Activated naive CD8-positive, alpha-beta T cell treated with anti-CD3 and anti-CD28 coated beads for 36 hours (primary cell): ENCODE measurements at regions not wholly inside any gene's neighbourhood (a gene's known extent, or its start where the extent isn't known, plus 50 kb on each side); places are given as distances from the start of the nearest gene placed in this dataset.

ENCODE experiments used
- DNase-seq: peaks from one replicate; pipeline ENCODE4 v3.0.0; 2021
- H3K27ac Mint-ChIP-seq: one replicate; pipeline ENCODE4 v1.8.0; 2022; ENCODE audit warnings: mild to moderate bottlenecking, moderate library complexity, mixed read lengths
- H3K27me3 Mint-ChIP-seq: one replicate; pipeline ENCODE4 v1.8.0; 2022; ENCODE audit warnings: mild to moderate bottlenecking, mixed read lengths
- H3K36me3 Mint-ChIP-seq: one replicate; pipeline ENCODE4 v1.8.0; 2021; ENCODE audit warnings: mild to moderate bottlenecking, mixed read lengths
- H3K4me1 Mint-ChIP-seq: one replicate; pipeline ENCODE4 v1.8.0; 2021; ENCODE audit warnings: mixed read lengths
- H3K4me3 Mint-ChIP-seq: one replicate; pipeline ENCODE4 v1.8.0; 2022; ENCODE audit warnings: mild to moderate bottlenecking, moderate library complexity, mixed read lengths
- H3K9me3 Mint-ChIP-seq: one replicate; pipeline ENCODE4 v1.8.0; 2022; ENCODE audit warnings: mixed read lengths

- Mint-ChIP-seq H3K27ac (no peak overlapping the region), H3K27me3 (no peaks in the 10 kb centered on the region), H3K4me1 (no peaks in the 10 kb centered on the region), H3K36me3 (peaks cover 2% of the 10 kb centered on the region), H3K9me3 (peaks cover 15% of the 10 kb centered on the region), H3K4me3 (no peak overlapping the region)
- DNase-seq: no peak
Measured at GRCh38 chr6:44685213-44685612, 297.7 kb downstream of the CDC5L start.

- Mint-ChIP-seq H3K27ac (no peak overlapping the region), H3K27me3 (no peaks in the 10 kb centered on the region), H3K4me1 (peaks cover 3% of the 10 kb centered on the region), H3K4me3 (no peak overlapping the region), H3K36me3 (no peaks in the 10 kb centered on the region), H3K9me3 (no peaks in the 10 kb centered on the region)
- no peak for DNase-seq
Measured at GRCh38 chr6:44696099-44696498, 308.6 kb downstream of the CDC5L start.

GRCh38 chr6:44696686-44697085 is 309.2 kb downstream of the CDC5L start:
- Mint-ChIP-seq H3K9me3 (no peaks in the 10 kb centered on the region), H3K27ac (no peak overlapping the region), H3K36me3 (no peaks in the 10 kb centered on the region), H3K4me1 (peaks cover 4% of the 10 kb centered on the region), H3K27me3 (no peaks in the 10 kb centered on the region), H3K4me3 (no peak overlapping the region)
- DNase-seq: no peak

GRCh38 chr6:44697327-44697726 is 309.8 kb downstream of the CDC5L start:
- no peak for DNase-seq
- Mint-ChIP-seq H3K4me3 (no peak overlapping the region), H3K27me3 (no peaks in the 10 kb centered on the region), H3K9me3 (no peaks in the 10 kb centered on the region), H3K4me1 (peaks cover 5% of the 10 kb centered on the region), H3K36me3 (no peaks in the 10 kb centered on the region), H3K27ac (no peak overlapping the region)

GRCh38 chr6:44698602-44699001 is 311.1 kb downstream of the CDC5L start:
- Mint-ChIP-seq H3K36me3 (no peaks in the 10 kb centered on the region), H3K27me3 (no peaks in the 10 kb centered on the region), H3K4me1 (peaks cover 6% of the 10 kb centered on the region), H3K4me3 (no peak overlapping the region), H3K27ac (no peak overlapping the region), H3K9me3 (no peaks in the 10 kb centered on the region)
- no peak for DNase-seq

- DNase-seq: no peak
- Mint-ChIP-seq H3K36me3 (no peaks in the 10 kb centered on the region), H3K27me3 (no peaks in the 10 kb centered on the region), H3K9me3 (no peaks in the 10 kb centered on the region), H3K4me3 (no peak overlapping the region), H3K4me1 (peaks cover 6% of the 10 kb centered on the region), H3K27ac (no peak overlapping the region)
Measured at GRCh38 chr6:44699082-44699481, 311.6 kb downstream of the CDC5L start.

GRCh38 chr6:44699851-44700250 is 312.3 kb downstream of the CDC5L start:
- H3K36me3 Mint-ChIP-seq: no peaks in the 10 kb centered on the region
- peaks cover 4% of the 10 kb centered on the region for H3K4me1 Mint-ChIP-seq
- no peak for DNase-seq
- H3K27ac Mint-ChIP-seq: no peak overlapping the region
- H3K4me3 Mint-ChIP-seq: no peak overlapping the region
- no peaks in the 10 kb centered on the region for H3K27me3 Mint-ChIP-seq
- no peaks in the 10 kb centered on the region for H3K9me3 Mint-ChIP-seq

- Mint-ChIP-seq H3K27me3 (no peaks in the 10 kb centered on the region), H3K36me3 (no peaks in the 10 kb centered on the region)
Measured at GRCh38 chr6:44700422-44700821, 312.9 kb downstream of the CDC5L start.

GRCh38 chr6:44701038-44701636 is 313.6 kb downstream of the CDC5L start:
- no peak for DNase-seq
- H3K4me3 Mint-ChIP-seq: no peak overlapping the region
- no peaks in the 10 kb centered on the region for H3K36me3 Mint-ChIP-seq
- H3K4me1 Mint-ChIP-seq: peaks cover 4% of the 10 kb centered on the region
- H3K27ac Mint-ChIP-seq: no peak overlapping the region
- no peaks in the 10 kb centered on the region for H3K9me3 Mint-ChIP-seq
- H3K27me3 Mint-ChIP-seq: no peaks in the 10 kb centered on the region

More at GRCh38 chr6:44700422-44700821, 312.9 kb downstream of the CDC5L start:
- H3K9me3 Mint-ChIP-seq: no peaks in the 10 kb centered on the region
- H3K4me3 Mint-ChIP-seq: no peak overlapping the region
- H3K27ac Mint-ChIP-seq: no peak overlapping the region
- H3K4me1 Mint-ChIP-seq: peaks cover 4% of the 10 kb centered on the region
- no peak for DNase-seq

- no peak for DNase-seq
- Mint-ChIP-seq H3K36me3 (no peaks in the 10 kb centered on the region), H3K4me3 (no peak overlapping the region), H3K27me3 (no peaks in the 10 kb centered on the region), H3K4me1 (peaks cover 4% of the 10 kb centered on the region), H3K27ac (no peak overlapping the region), H3K9me3 (no peaks in the 10 kb centered on the region)
Measured at GRCh38 chr6:44701637-44702101, 314.2 kb downstream of the CDC5L start.

GRCh38 chr6:44702292-44702691 is 314.8 kb downstream of the CDC5L start:
- H3K4me1 Mint-ChIP-seq: peaks cover 4% of the 10 kb centered on the region
- no peak for DNase-seq
- no peaks in the 10 kb centered on the region for H3K9me3 Mint-ChIP-seq
- H3K4me3 Mint-ChIP-seq: no peak overlapping the region
- H3K36me3 Mint-ChIP-seq: no peaks in the 10 kb centered on the region
- H3K27ac Mint-ChIP-seq: no peak overlapping the region
- H3K27me3 Mint-ChIP-seq: no peaks in the 10 kb centered on the region

- Mint-ChIP-seq H3K36me3 (peaks cover 6% of the 10 kb centered on the region), H3K4me3 (no peak overlapping the region), H3K4me1 (peaks cover 8% of the 10 kb centered on the region), H3K27me3 (no peaks in the 10 kb centered on the region), H3K27ac (peak overlapping the region; percentile 9), H3K9me3 (peaks cover 7% of the 10 kb centered on the region)
- DNase-seq: no peak
Measured at GRCh38 chr6:44704240-44705150, 317.0 kb downstream of the CDC5L start.

GRCh38 chr6:44705596-44705995 is 318.1 kb downstream of the CDC5L start:
- Mint-ChIP-seq H3K4me1 (peaks cover 8% of the 10 kb centered on the region), H3K4me3 (no peak overlapping the region), H3K27ac (no peak overlapping the region), H3K9me3 (peaks cover 7% of the 10 kb centered on the region), H3K27me3 (no peaks in the 10 kb centered on the region), H3K36me3 (peaks cover 6% of the 10 kb centered on the region)
- DNase-seq: no peak

GRCh38 chr6:44706011-44706410 is 318.5 kb downstream of the CDC5L start:
- H3K27ac Mint-ChIP-seq: no peak overlapping the region
- H3K4me3 Mint-ChIP-seq: no peak overlapping the region
- H3K9me3 Mint-ChIP-seq: peaks cover 7% of the 10 kb centered on the region
- peaks cover 8% of the 10 kb centered on the region for H3K4me1 Mint-ChIP-seq
- DNase-seq: no peak
- H3K27me3 Mint-ChIP-seq: no peaks in the 10 kb centered on the region
- peaks cover 6% of the 10 kb centered on the region for H3K36me3 Mint-ChIP-seq

- H3K4me1 Mint-ChIP-seq: peaks cover 4% of the 10 kb centered on the region
- DNase-seq: no peak
- peaks cover 7% of the 10 kb centered on the region for H3K9me3 Mint-ChIP-seq
- no peak overlapping the region for H3K4me3 Mint-ChIP-seq
- peaks cover 6% of the 10 kb centered on the region for H3K36me3 Mint-ChIP-seq
- H3K27me3 Mint-ChIP-seq: no peaks in the 10 kb centered on the region
- H3K27ac Mint-ChIP-seq: peak overlapping the region; percentile 18
Measured at GRCh38 chr6:44708208-44708607, 320.7 kb downstream of the CDC5L start.
